RWPE2 (cell line): ENCODE measurements at regions not wholly inside any gene's neighbourhood (a gene's known extent, or its start where the extent isn't known, plus 50 kb on each side); places are given as distances from the start of the nearest gene placed in this dataset.
A peak's percentile ranks its signal among the peaks of the same experiment; 100 is the strongest.

Source experiments
- ATAC-seq: fragments of 200-7000 bp; cut with Tn5 transposase; 3 replicates; pipeline ENCODE4 v1.9.1; 2021; ENCODE audit warnings: low read depth
- DNase-seq: peaks from one replicate; pipeline ENCODE4 v3.0.0-alpha.2; 2020; ENCODE audit warnings: low spot score
- H3K27ac ChIP-seq: fragments of 450-650 bp; 2 replicates; pipeline ENCODE4 v1.5.1; 2017; ENCODE audit warnings: mild to moderate bottlenecking; ENCODE audit not compliant: poor library complexity, severe bottlenecking
- H3K27me3 ChIP-seq: fragments of 250-450 bp; sonication (Bioruptor Pico); 2 replicates; pipeline ENCODE4 v1.5.1; 2021; ENCODE audit warnings: mild to moderate bottlenecking, moderate library complexity; ENCODE audit not compliant: insufficient read depth, poor library complexity, severe bottlenecking
- H3K36me3 ChIP-seq: fragments of 250-450 bp; sonication (Bioruptor Pico); 2 replicates; pipeline ENCODE4 v1.5.1; 2020; ENCODE audit warnings: low read depth, mild to moderate bottlenecking, moderate library complexity
- H3K4me1 ChIP-seq: fragments of 250-450 bp; sonication (Bioruptor Pico); 2 replicates; pipeline ENCODE4 v1.5.1; 2021; ENCODE audit warnings: mild to moderate bottlenecking, moderate library complexity; ENCODE audit not compliant: insufficient read depth, poor library complexity, severe bottlenecking
- H3K4me3 ChIP-seq: fragments of 250-450 bp; sonication (Bioruptor Pico); 2 replicates; pipeline ENCODE4 v1.5.1; 2021; ENCODE audit warnings: mild to moderate bottlenecking, moderate library complexity; ENCODE audit not compliant: severe bottlenecking
- H3K9me3 ChIP-seq: fragments of 250-450 bp; sonication (Bioruptor Pico); 2 replicates; pipeline ENCODE4 v1.5.1; 2021; ENCODE audit warnings: mild to moderate bottlenecking, moderate library complexity; ENCODE audit not compliant: severe bottlenecking
- CTCF ChIP-seq: fragments of 450-650 bp; IDR thresholded peaks from one replicate; pipeline ENCODE4 v1.5.1; 2017; ENCODE audit warnings: mild to moderate bottlenecking, moderate library complexity; ENCODE audit not compliant: poor library complexity, severe bottlenecking

GRCh38 chr11:95698676-95699557 is 90.7 kb downstream of the FAM76B start:
- TF ChIP-seq CTCF, result no peak
- H3K36me3 ChIP-seq, result no peaks in the 10 kb centered on the region
- no peak overlapping the region for H3K27ac ChIP-seq
- ATAC-seq (peak; percentile 65), DNase-seq (no peak)
- no peak overlapping the region for H3K4me3 ChIP-seq
- no peaks in the 10 kb centered on the region for H3K4me1 ChIP-seq
- no peaks in the 10 kb centered on the region for H3K27me3 ChIP-seq
- H3K9me3 ChIP-seq, result no peaks in the 10 kb centered on the region

DNA sequence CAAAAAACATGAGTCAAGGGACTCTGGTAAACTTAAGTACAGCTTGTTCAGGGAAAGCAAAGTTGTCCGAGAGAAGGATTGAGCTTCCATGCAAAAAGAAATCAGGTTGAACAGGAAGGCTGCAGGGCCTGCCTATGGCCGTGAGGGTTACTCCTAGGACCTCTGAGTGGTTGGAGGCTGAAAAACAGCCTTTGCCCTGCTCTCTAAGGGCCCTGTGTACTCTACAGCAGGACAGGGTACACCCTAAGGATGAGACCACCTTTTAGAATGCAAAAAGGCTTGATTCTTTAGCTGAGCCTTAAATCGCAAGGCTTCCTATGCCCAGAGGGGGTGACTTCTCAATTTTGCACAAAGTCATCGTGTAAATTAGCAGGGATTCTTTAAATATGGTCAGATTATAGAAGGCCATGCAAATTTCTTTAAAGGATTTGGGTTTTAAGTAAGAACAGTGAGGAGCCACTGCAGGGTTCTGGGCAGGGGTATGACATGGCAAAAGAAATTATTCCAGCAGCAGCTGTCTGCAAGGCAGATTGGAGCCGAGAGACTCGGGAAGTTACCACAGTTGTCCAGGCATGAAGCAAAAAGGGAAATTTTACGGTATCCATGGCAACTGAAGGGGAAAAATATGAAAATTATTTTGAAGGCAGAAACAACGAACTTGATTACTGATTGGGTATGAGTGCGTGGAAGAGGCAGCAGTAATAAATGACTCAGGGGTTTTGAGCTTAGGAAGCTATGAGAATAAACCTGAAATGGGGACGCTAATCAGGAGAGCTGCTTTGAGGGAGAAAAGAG is 91.8 kb downstream of the FAM76B start:
- no peaks in the 10 kb centered on the region for H3K27me3 ChIP-seq
- ATAC-seq (no peak), DNase-seq (no peak)
- no peaks in the 10 kb centered on the region for H3K9me3 ChIP-seq
- no peaks in the 10 kb centered on the region for H3K4me1 ChIP-seq
- H3K27ac ChIP-seq, result no peak overlapping the region
- no peak overlapping the region for H3K4me3 ChIP-seq
- TF ChIP-seq CTCF, result no peak
- no peaks in the 10 kb centered on the region for H3K36me3 ChIP-seq

DNA sequence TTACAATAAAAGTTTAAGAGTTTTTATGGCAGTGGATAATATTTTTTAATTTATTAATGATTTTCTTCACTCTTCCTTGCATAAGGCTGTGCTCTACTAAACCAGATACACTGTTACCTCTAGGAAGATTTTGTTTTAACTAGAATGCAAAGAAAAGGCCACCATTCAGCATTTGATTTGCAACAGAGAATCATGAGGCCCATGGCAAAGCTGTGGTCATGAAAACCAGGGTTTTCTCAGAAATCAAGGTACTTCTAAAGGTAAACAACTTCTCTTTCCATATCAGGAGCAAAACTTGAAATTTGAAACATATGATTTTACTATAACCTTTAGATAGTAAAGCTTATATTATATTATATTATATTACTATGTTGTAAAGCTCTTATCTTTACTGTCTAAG is 94.4 kb downstream of the FAM76B start:
- Histone ChIP-seq H3K27me3 (no peaks in the 10 kb centered on the region), H3K9me3 (no peaks in the 10 kb centered on the region), H3K4me3 (no peak overlapping the region), H3K27ac (no peak overlapping the region), H3K4me1 (no peaks in the 10 kb centered on the region), H3K36me3 (no peaks in the 10 kb centered on the region)
- DNase-seq (no peak), ATAC-seq (no peak)
- no peak for TF ChIP-seq CTCF

- Histone ChIP-seq H3K27ac (no peak overlapping the region), H3K4me3 (no peak overlapping the region), H3K27me3 (no peaks in the 10 kb centered on the region), H3K4me1 (peaks cover 6% of the 10 kb centered on the region), H3K9me3 (peaks cover 2% of the 10 kb centered on the region), H3K36me3 (no peaks in the 10 kb centered on the region)
- DNase-seq, result no peak
- TF ChIP-seq CTCF, result no peak
- ATAC-seq, result no peak
These were observed 96.3 kb downstream of the FAM76B start for GRCh38 chr11:95693298-95693697.
